ENCODE measurements at regions not wholly inside any gene's neighbourhood (a gene's known extent, or its start where the extent isn't known, plus 50 kb on each side); places are given as distances from the start of the nearest gene placed in this dataset.

DNA sequence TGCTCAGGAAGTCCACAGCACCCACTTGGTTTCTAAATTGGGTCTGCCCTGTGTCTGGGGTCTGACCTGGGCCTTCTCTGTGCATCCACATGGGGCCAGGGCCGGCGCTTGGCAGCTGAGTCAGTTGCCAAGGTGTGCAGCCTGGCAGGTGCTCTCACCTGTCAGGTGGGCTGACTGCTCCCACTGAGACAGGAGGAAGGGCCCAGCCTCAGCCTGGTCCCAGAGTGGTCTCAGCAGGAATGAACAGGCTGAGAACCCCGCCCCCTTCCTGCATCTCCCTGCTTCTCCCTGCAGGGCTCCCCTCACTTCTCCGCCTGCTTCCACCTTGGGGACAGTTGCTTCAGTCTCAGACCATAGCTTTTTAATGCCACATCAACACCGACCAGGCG, 60.5 kb downstream of the BARX1 start:
- ATAC-seq: no peak
- Histone ChIP-seq H3K27me3 (ENCODE audit: control insufficient read depth, insufficient read depth, low read length) (no peaks in the 10 kb centered on the region), H3K36me3 (ENCODE audit: control insufficient read depth, insufficient read depth, low read length) (no peaks in the 10 kb centered on the region), H3K9me3 (ENCODE audit: control insufficient read depth, insufficient read depth, low read length) (no peaks in the 10 kb centered on the region), H3K4me1 (ENCODE audit: control insufficient read depth, insufficient read depth, low read length) (no peaks in the 10 kb centered on the region), H3K27ac (ENCODE audit: low read length) (no peak overlapping the region), H3K4me3 (ENCODE audit: low read length) (no peak overlapping the region)
- Mint-ChIP-seq H3K36me3 (no peaks in the 10 kb centered on the region), H3K27me3 (ENCODE audit: low read depth in 2 of 2) (peaks cover 2 to 10% of the 10 kb centered on the region in 2 donors), H3K27ac (no peak overlapping the region), H3K9me3 (peaks cover 0 to 5% of the 10 kb centered on the region in 2 donors), H3K4me3 (no peak overlapping the region), H3K4me1 (peaks cover 6 to 11% of the 10 kb centered on the region in 2 donors)
- intact Hi-C loops (cut with micrococcal nuclease): no loop called here
- WGBS (ENCODE audit: insufficient coverage): 87% methylated on average over 6 of the region's 6 CpGs
- TF ChIP-seq, protein P1, sequence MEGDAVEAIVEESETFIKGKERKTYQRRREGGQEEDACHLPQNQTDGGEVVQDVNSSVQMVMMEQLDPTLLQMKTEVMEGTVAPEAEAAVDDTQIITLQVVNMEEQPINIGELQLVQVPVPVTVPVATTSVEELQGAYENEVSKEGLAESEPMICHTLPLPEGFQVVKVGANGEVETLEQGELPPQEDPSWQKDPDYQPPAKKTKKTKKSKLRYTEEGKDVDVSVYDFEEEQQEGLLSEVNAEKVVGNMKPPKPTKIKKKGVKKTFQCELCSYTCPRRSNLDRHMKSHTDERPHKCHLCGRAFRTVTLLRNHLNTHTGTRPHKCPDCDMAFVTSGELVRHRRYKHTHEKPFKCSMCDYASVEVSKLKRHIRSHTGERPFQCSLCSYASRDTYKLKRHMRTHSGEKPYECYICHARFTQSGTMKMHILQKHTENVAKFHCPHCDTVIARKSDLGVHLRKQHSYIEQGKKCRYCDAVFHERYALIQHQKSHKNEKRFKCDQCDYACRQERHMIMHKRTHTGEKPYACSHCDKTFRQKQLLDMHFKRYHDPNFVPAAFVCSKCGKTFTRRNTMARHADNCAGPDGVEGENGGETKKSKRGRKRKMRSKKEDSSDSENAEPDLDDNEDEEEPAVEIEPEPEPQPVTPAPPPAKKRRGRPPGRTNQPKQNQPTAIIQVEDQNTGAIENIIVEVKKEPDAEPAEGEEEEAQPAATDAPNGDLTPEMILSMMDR (IDR thresholded peaks at IDR 0.05): no peak
- no peak for DNase-seq

DNA sequence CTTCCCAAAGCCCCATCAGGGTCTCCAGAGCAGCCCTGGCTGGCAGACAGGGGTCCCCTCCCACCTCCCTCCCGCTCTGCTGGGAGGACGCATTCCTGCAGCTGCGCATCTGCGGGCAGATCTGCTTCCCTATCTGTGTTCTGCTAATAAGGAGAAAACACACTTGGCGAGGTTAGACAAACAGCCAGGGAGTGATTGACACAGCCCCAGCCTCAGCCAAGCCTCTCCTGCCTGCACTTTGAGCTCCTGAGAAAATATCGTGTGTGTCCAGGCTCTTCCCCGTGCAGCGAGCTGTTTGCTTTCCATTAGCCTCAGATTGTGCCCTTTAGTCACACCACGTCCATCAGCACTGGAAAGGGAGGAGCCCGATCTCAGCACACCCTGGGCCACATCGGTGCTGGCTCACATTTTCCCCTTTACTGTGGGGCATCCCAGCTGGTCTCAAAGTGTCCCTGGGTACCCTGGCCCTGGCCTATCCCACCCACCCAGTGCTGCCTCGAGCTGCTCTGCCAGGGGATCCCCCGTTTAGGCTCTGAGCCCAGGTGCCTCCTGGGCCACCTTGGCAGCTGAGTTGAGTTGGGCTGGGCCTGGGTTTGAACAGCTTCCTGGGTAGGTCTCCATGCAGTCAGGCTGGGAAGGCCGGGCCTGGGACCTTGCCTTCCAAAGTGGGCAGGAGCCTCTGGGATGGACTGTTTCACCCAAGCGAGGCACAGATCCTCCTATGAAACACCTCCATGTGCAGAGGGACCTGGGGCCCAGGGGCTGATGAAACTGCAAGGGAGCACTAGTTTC, 61.1 kb downstream of the BARX1 start:
- 92% methylated on average over 15 of the region's 15 CpGs for WGBS (ENCODE audit: insufficient coverage)
- H3K36me3 Mint-ChIP-seq: no peaks in the 10 kb centered on the region

DNA sequence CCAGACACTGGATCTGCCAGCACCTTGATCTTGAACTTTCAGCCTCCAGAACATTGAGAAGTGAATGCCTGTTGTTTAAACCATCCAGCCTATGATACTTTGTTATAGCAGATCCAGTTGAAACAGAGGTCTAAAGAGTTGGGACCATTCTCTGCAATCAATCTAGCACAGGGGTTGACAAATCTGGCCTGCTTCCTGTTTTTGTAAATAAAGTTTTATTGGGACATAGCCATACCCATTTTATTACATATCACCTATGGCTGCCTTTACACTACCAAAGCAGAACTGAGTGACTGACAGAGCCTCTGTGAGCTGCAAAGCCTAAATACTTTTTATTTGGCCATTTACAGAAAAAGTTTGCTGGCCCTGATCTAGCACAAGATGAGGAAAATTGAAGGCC, 62.0 kb downstream of the BARX1 start:
- no peak overlapping the region for H3K27ac ChIP-seq (ENCODE audit: low read length)
- TF ChIP-seq, protein P1 (IDR thresholded peaks at IDR 0.05): no peak
- no peak for DNase-seq
- no peak for ATAC-seq
- Mint-ChIP-seq H3K9me3 (peaks cover 0 to 5% of the 10 kb centered on the region in 2 donors), H3K27me3 (ENCODE audit: low read depth in 2 of 2) (peaks cover 2 to 19% of the 10 kb centered on the region in 2 donors), H3K36me3 (no peaks in the 10 kb centered on the region), H3K4me1 (peaks cover 6 to 8% of the 10 kb centered on the region in 2 donors), H3K4me3 (no peak overlapping the region), H3K27ac (no peak overlapping the region)
- no peaks in the 10 kb centered on the region for H3K36me3 ChIP-seq (ENCODE audit: control insufficient read depth, insufficient read depth, low read length)
- H3K9me3 ChIP-seq (ENCODE audit: control insufficient read depth, insufficient read depth, low read length): no peaks in the 10 kb centered on the region
- no peak overlapping the region for H3K4me3 ChIP-seq (ENCODE audit: low read length)
- no peaks in the 10 kb centered on the region for H3K4me1 ChIP-seq (ENCODE audit: control insufficient read depth, insufficient read depth, low read length)
- no peaks in the 10 kb centered on the region for H3K27me3 ChIP-seq (ENCODE audit: control insufficient read depth, insufficient read depth, low read length)
- intact Hi-C loops (cut with micrococcal nuclease): no loop called here

More for the DNA sequence above, 61.1 kb downstream of the BARX1 start:
- Histone ChIP-seq H3K4me3 (ENCODE audit: low read length) (no peak overlapping the region), H3K4me1 (ENCODE audit: control insufficient read depth, insufficient read depth, low read length) (no peaks in the 10 kb centered on the region), H3K27me3 (ENCODE audit: control insufficient read depth, insufficient read depth, low read length) (no peaks in the 10 kb centered on the region), H3K9me3 (ENCODE audit: control insufficient read depth, insufficient read depth, low read length) (no peaks in the 10 kb centered on the region), H3K36me3 (ENCODE audit: control insufficient read depth, insufficient read depth, low read length) (no peaks in the 10 kb centered on the region), H3K27ac (ENCODE audit: low read length) (no peak overlapping the region)
- TF ChIP-seq, protein P1 (IDR thresholded peaks at IDR 0.05): no peak
- peaks cover 6 to 11% of the 10 kb centered on the region in 2 donors for H3K4me1 Mint-ChIP-seq
- H3K4me3 Mint-ChIP-seq: no peak overlapping the region
- ATAC-seq (no peak), DNase-seq (no peak)
- peaks cover 2 to 10% of the 10 kb centered on the region in 2 donors for H3K27me3 Mint-ChIP-seq (ENCODE audit: low read depth in 2 of 2)
- H3K9me3 Mint-ChIP-seq: peaks cover 0 to 5% of the 10 kb centered on the region in 2 donors
- H3K27ac Mint-ChIP-seq: no peak overlapping the region
- intact Hi-C loops (cut with micrococcal nuclease): no loop called here

DNA sequence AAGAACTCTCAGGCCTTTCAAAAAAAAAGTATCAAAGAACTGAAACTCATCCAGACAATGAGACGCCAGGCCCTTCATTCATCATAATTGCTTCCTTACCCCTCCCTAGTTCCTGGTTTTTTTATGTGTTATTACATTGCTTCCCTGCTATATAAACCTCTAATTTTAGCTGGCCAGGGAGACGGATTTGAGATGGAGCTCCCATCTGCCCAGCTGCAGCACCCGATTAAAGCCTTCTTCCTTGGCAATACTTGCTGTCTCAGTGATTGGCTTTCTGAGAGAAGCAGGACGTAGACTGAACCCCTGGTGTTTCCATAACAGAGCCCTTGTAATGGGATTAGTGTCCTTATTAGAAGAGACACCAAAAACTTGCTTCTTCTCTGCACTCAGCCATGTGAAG, 62.4 kb downstream of the BARX1 start:
- Histone ChIP-seq H3K4me3 (ENCODE audit: low read length) (no peak overlapping the region), H3K27me3 (ENCODE audit: control insufficient read depth, insufficient read depth, low read length) (no peaks in the 10 kb centered on the region), H3K9me3 (ENCODE audit: control insufficient read depth, insufficient read depth, low read length) (no peaks in the 10 kb centered on the region), H3K36me3 (ENCODE audit: control insufficient read depth, insufficient read depth, low read length) (no peaks in the 10 kb centered on the region), H3K27ac (ENCODE audit: low read length) (no peak overlapping the region), H3K4me1 (ENCODE audit: control insufficient read depth, insufficient read depth, low read length) (no peaks in the 10 kb centered on the region)
- TF ChIP-seq, protein P1 (IDR thresholded peaks at IDR 0.05): no peak
- no peak for ATAC-seq
- no peaks in the 10 kb centered on the region for H3K36me3 Mint-ChIP-seq
- intact Hi-C loops (cut with micrococcal nuclease): no loop called here
- H3K9me3 Mint-ChIP-seq: peaks cover 0 to 5% of the 10 kb centered on the region in 2 donors
- WGBS (ENCODE audit: insufficient coverage): 95% methylated on average over 4 of the region's 4 CpGs
- H3K4me1 Mint-ChIP-seq: peaks cover 4% of the 10 kb centered on the region in 2 donors
- H3K4me3 Mint-ChIP-seq: no peak overlapping the region
- H3K27ac Mint-ChIP-seq: no peak overlapping the region
- H3K27me3 Mint-ChIP-seq (ENCODE audit: low read depth in 2 of 2): peaks cover 2 to 21% of the 10 kb centered on the region in 2 donors
- no peak for DNase-seq

All from natural killer cell (primary cell).